Peyer's patch (tissue), 4 donors: ENCODE measurements at regions not wholly inside any gene's neighbourhood (a gene's known extent, or its start where the extent isn't known, plus 50 kb on each side); places are given as distances from the start of the nearest gene placed in this dataset.
A peak's percentile ranks its signal among the peaks of the same experiment; 100 is the strongest.
"Not testable (repeated sequence)": the region's sequence is repeated elsewhere in the genome, so short reads cannot be mapped to it uniquely, and the experiment has no call there.

Experiments used
- DNase-seq, 3 donors: peaks; one replicate each; pipeline ENCODE4 v3.0.0-alpha.2; 2017 to 2019
- H3K27ac ChIP-seq, 4 donors: fragments of 200-600 bp; sonication (generic); one replicate each; pipeline ENCODE4 v1.5.1; 2016 to 2019
- H3K27me3 ChIP-seq, 2 donors: fragments of 200-600 bp; sonication (generic); one replicate each; pipeline ENCODE4 v1.5.1; 2019
- H3K36me3 ChIP-seq, 3 donors: fragments of 200-600 bp; sonication (generic); one replicate each; pipeline ENCODE4 v1.5.1; 2016 to 2019
- H3K4me1 ChIP-seq, 4 donors: fragments of 200-600 bp; sonication (generic); one replicate each; pipeline ENCODE4 v1.5.1; 2016 to 2019
- H3K4me3 ChIP-seq, 4 donors: fragments of 200-600 bp; sonication (generic); 1 replicate in 3 of 4; 2 replicates in 1 of 4; pipeline ENCODE4 v1.5.1; 2016 to 2019; ENCODE audit warnings: mild to moderate bottlenecking in 1 of 4
- H3K9me3 ChIP-seq, 4 donors: fragments of 200-600 bp; sonication (generic); one replicate each; pipeline ENCODE4 v1.5.1; 2016 to 2019; ENCODE audit warnings: mild to moderate bottlenecking in 1 of 4
- CTCF ChIP-seq, 6 experiments: fragments of 450-650 bp in 4 of 6; fragments of 200-600 bp in 2 of 6; sonication (generic) in 1 of 6; IDR thresholded peaks; one replicate each; pipeline ENCODE4 v1.5.1; 2017 to 2019; ENCODE audit warnings: antibody characterized with exemption in 6 of 6, mild to moderate bottlenecking in 3 of 6, moderate library complexity in 1 of 6
- POLR2A ChIP-seq, 2 donors: fragments of 450-650 bp; IDR thresholded peaks; one replicate each; pipeline ENCODE4 v1.5.1; 2017; ENCODE audit warnings: antibody characterized with exemption in 2 of 2, mild to moderate bottlenecking in 2 of 2, moderate library complexity in 2 of 2

- Histone ChIP-seq H3K27me3 (no peaks in the 10 kb centered on the region), H3K4me1 (peaks cover 0 to 11% (median 2%) of the 10 kb centered on the region in 4 donors), H3K9me3 (peaks cover 0 to 5% (median 0%) of the 10 kb centered on the region in 4 donors), H3K27ac (peak overlapping the region; percentile 15 to 73 (median 46)), H3K36me3 (no peaks in the 10 kb centered on the region), H3K4me3 (peak overlapping the region in 1 of 4 donors; percentile 13)
- DNase-seq: peak; percentile 68 to 86 (median 80)
- TF ChIP-seq CTCF (IDR thresholded peaks at IDR 0.05) (no peak), POLR2A (IDR thresholded peaks at IDR 0.05) (no peak)
Observed at GRCh38 chr10:11663763-11664555, 52.5 kb upstream of the USP6NL start.

- not testable (repeated sequence) for H3K4me3 ChIP-seq, H3K4me1 ChIP-seq, DNase-seq, H3K9me3 ChIP-seq, H3K36me3 ChIP-seq, H3K27me3 ChIP-seq
- peak overlapping the region in 1 of 4 donors; percentile 73 for H3K27ac ChIP-seq
Observed at GRCh38 chr10:11663126-11663515, 51.7 kb upstream of the USP6NL start.

- H3K9me3 ChIP-seq: peaks cover 0 to 5% (median 0%) of the 10 kb centered on the region in 4 donors
- no peak for DNase-seq
- peak overlapping the region in 1 of 4 donors; percentile 73 for H3K27ac ChIP-seq
- H3K36me3 ChIP-seq: no peaks in the 10 kb centered on the region
- TF ChIP-seq CTCF (IDR thresholded peaks at IDR 0.05) (no peak), POLR2A (IDR thresholded peaks at IDR 0.05) (no peak)
- H3K27me3 ChIP-seq: no peaks in the 10 kb centered on the region
- no peak overlapping the region for H3K4me3 ChIP-seq
- peaks cover 0 to 7% (median 2%) of the 10 kb centered on the region in 4 donors for H3K4me1 ChIP-seq
Observed at GRCh38 chr10:11661441-11661840, 50.0 kb upstream of the USP6NL start.
